LNCaP clone FGC (cell line): ENCODE measurements at regions not wholly inside any gene's neighbourhood (a gene's known extent, or its start where the extent isn't known, plus 50 kb on each side); places are given as distances from the start of the nearest gene placed in this dataset.

Experiments
- DNase-seq: peaks from one replicate; pipeline ENCODE4 v3.0.0-alpha.2; 2011; ENCODE audit warnings: low read depth
- H3K4me3 ChIP-seq: 2 replicates; pipeline ENCODE4 v1.5.1; 2011; ENCODE audit warnings: mild to moderate bottlenecking, low read depth, low read length, control low read depth
- CTCF ChIP-seq: IDR thresholded peaks from 2 replicates; pipeline ENCODE4 v1.5.1; 2012; ENCODE audit warnings: mild to moderate bottlenecking; ENCODE audit not compliant: control insufficient read depth, insufficient read depth; ENCODE audit errors: extremely low read depth

GRCh38 chrX:16518131-16518530 lies 131.8 kb upstream of the S100G start:
- no peak for DNase-seq
- no peak for TF ChIP-seq CTCF
- no peak overlapping the region for H3K4me3 ChIP-seq

- no peak for DNase-seq
- H3K4me3 ChIP-seq: no peak overlapping the region
- no peak for TF ChIP-seq CTCF
Measured at GRCh38 chrX:16524316-16524715, 125.6 kb upstream of the S100G start.

GRCh38 chrX:16526003-16526402 lies 124.0 kb upstream of the S100G start:
- no peak overlapping the region for H3K4me3 ChIP-seq
- no peak for TF ChIP-seq CTCF
- DNase-seq: no peak

GRCh38 chrX:16528620-16529019 lies 121.3 kb upstream of the S100G start:
- DNase-seq: no peak
- TF ChIP-seq CTCF: no peak
- H3K4me3 ChIP-seq: no peak overlapping the region
